ENCODE measurements at regions not wholly inside any gene's neighbourhood (a gene's known extent, or its start where the extent isn't known, plus 50 kb on each side); places are given as distances from the start of the nearest gene placed in this dataset.

GRCh38 chr2:103445347-103445746 lies 683.5 kb downstream of the TMEM182 start:
- TF ChIP-seq TAF1 (IDR thresholded peaks at IDR 0.05; ENCODE audit: borderline replicate concordance, insufficient read depth, low read length) = no peak
- TF ChIP-seq POLR2AphosphoS5 (IDR thresholded peaks at IDR 0.05; ENCODE audit: low read depth, low read length) = no peak
